Natural killer cell (primary cell): ENCODE measurements at regions not wholly inside any gene's neighbourhood (a gene's known extent, or its start where the extent isn't known, plus 50 kb on each side); places are given as distances from the start of the nearest gene placed in this dataset.
"Not testable (repeated sequence)": the region's sequence is repeated elsewhere in the genome, so short reads cannot be mapped to it uniquely, and the experiment has no call there.

ENCODE experiments used
- ATAC-seq, 3 donors: fragments of 150-1000 bp in 2 of 3; fragments of 200-7000 bp in 1 of 3; cut with Tn5 transposase; 1 replicate in 1 of 3; 2 replicates in 2 of 3; pipeline ENCODE4 v1.10.0; 2021; ENCODE audit warnings: mild to moderate bottlenecking in 2 of 3, moderate library complexity in 2 of 3
- DNase-seq, 2 donors: peaks; one replicate each; pipeline versions ENCODE4 v3.0.0 to v3.0.0-alpha.2; 2013 to 2021; ENCODE audit warnings: mixed read lengths in 1 of 2
- H3K27ac ChIP-seq: one replicate; pipeline ENCODE4 v1.5.1; 2013; ENCODE audit warnings: mild to moderate bottlenecking, low read length
- H3K27me3 ChIP-seq: one replicate; pipeline ENCODE4 v1.6.1; 2013; ENCODE audit warnings: low read length; ENCODE audit not compliant: control insufficient read depth, insufficient read depth
- H3K36me3 ChIP-seq: one replicate; pipeline ENCODE4 v1.6.1; 2013; ENCODE audit warnings: low read length; ENCODE audit not compliant: control insufficient read depth, insufficient read depth
- H3K4me1 ChIP-seq: one replicate; pipeline ENCODE4 v1.6.1; 2013; ENCODE audit warnings: low read length; ENCODE audit not compliant: control insufficient read depth, insufficient read depth
- H3K4me3 ChIP-seq: one replicate; pipeline ENCODE4 v1.5.1; 2013; ENCODE audit warnings: low read length
- H3K9me3 ChIP-seq: one replicate; pipeline ENCODE4 v1.6.1; 2013; ENCODE audit warnings: low read length; ENCODE audit not compliant: control insufficient read depth, insufficient read depth
- H3K27ac Mint-ChIP-seq, 2 donors: one replicate each; pipeline ENCODE4 v1.8.0; 2022; ENCODE audit warnings: mild to moderate bottlenecking in 2 of 2, mixed read lengths in 2 of 2, moderate library complexity in 1 of 2
- H3K27me3 Mint-ChIP-seq, 2 donors: one replicate each; pipeline ENCODE4 v1.8.0; 2022; ENCODE audit warnings: low read depth in 2 of 2, mixed read lengths in 2 of 2
- H3K36me3 Mint-ChIP-seq: one replicate; pipeline ENCODE4 v1.8.0; 2022; ENCODE audit warnings: mixed read lengths
- H3K4me1 Mint-ChIP-seq, 2 donors: one replicate each; pipeline ENCODE4 v1.8.0; 2022; ENCODE audit warnings: mixed read lengths in 2 of 2
- H3K4me3 Mint-ChIP-seq: one replicate; pipeline ENCODE4 v1.8.0; 2022; ENCODE audit warnings: mild to moderate bottlenecking, moderate library complexity, mixed read lengths
- H3K9me3 Mint-ChIP-seq, 2 donors: one replicate each; pipeline ENCODE4 v1.8.0; 2022; ENCODE audit warnings: mixed read lengths in 2 of 2
- CTCF ChIP-seq: fragments of 200-600 bp; IDR thresholded peaks from one replicate; pipeline ENCODE4 v1.8.0; 2022; ENCODE audit warnings: antibody characterized with exemption
- WGBS: methylation state at CpG from one replicate; pipeline ENCODE4 v1.1.7; 2013; ENCODE audit warnings: missing lambda C conversion rate; ENCODE audit not compliant: insufficient coverage; 5-methylcytosine and 5-hydroxymethylcytosine counted together
- intact Hi-C: fragments of 100-400 bp; cut with micrococcal nuclease; formaldehyde crosslinking; loops from one replicate; pipeline ENCODE4 v1.14.2; 2022

- H3K4me1 Mint-ChIP-seq, result no peaks in the 10 kb centered on the region
Observed at GRCh38 chrX:63282077-63282476, 69.1 kb downstream of the SPIN4 start.

GRCh38 chrX:63281465-63281864 lies 69.7 kb downstream of the SPIN4 start:
- peaks cover 0 to 2% of the 10 kb centered on the region in 2 donors for H3K9me3 Mint-ChIP-seq
- no peak for DNase-seq
- H3K27me3 Mint-ChIP-seq, result no peaks in the 10 kb centered on the region
- TF ChIP-seq CTCF, result no peak
- no peak overlapping the region for H3K4me3 Mint-ChIP-seq
- H3K4me1 Mint-ChIP-seq, result no peaks in the 10 kb centered on the region
- Histone ChIP-seq H3K27ac (no peak overlapping the region), H3K4me3 (no peak overlapping the region), H3K4me1 (no peaks in the 10 kb centered on the region), H3K27me3 (no peaks in the 10 kb centered on the region), H3K9me3 (no peaks in the 10 kb centered on the region), H3K36me3 (no peaks in the 10 kb centered on the region)
- no peak for ATAC-seq
- intact Hi-C loops, result no loop called here
- no peaks in the 10 kb centered on the region for H3K36me3 Mint-ChIP-seq
- H3K27ac Mint-ChIP-seq, result no peak overlapping the region
- 91% methylated on average over 5 of the region's 6 CpGs for WGBS

More at GRCh38 chrX:63282077-63282476, 69.1 kb downstream of the SPIN4 start:
- DNase-seq, result no peak
- H3K36me3 Mint-ChIP-seq, result no peaks in the 10 kb centered on the region
- no peaks in the 10 kb centered on the region for H3K4me1 ChIP-seq
- no peak overlapping the region for H3K27ac ChIP-seq
- no peak overlapping the region for H3K4me3 Mint-ChIP-seq
- no CpG with 5 or more reads among the region's 2 CpGs for WGBS
- peaks cover 0 to 2% of the 10 kb centered on the region in 2 donors for H3K9me3 Mint-ChIP-seq
- intact Hi-C loops, result no loop called here
- no peaks in the 10 kb centered on the region for H3K36me3 ChIP-seq
- no peaks in the 10 kb centered on the region for H3K27me3 ChIP-seq
- ATAC-seq, result no peak
- no peaks in the 10 kb centered on the region for H3K27me3 Mint-ChIP-seq
- TF ChIP-seq CTCF, result no peak
- no peak overlapping the region for H3K4me3 ChIP-seq
- H3K27ac Mint-ChIP-seq, result no peak overlapping the region
- no peaks in the 10 kb centered on the region for H3K9me3 ChIP-seq

GRCh38 chrX:63277394-63277793 lies 73.7 kb downstream of the SPIN4 start:
- H3K4me3 Mint-ChIP-seq, H3K36me3 Mint-ChIP-seq, H3K27me3 Mint-ChIP-seq, H3K4me1 Mint-ChIP-seq, H3K27ac ChIP-seq, intact Hi-C loops, H3K36me3 ChIP-seq, H3K9me3 Mint-ChIP-seq, DNase-seq, H3K4me1 ChIP-seq, H3K4me3 ChIP-seq, ATAC-seq, H3K9me3 ChIP-seq, H3K27me3 ChIP-seq, H3K27ac Mint-ChIP-seq: not testable (repeated sequence)
- 80% methylated on average over 3 of the region's 3 CpGs for WGBS

GRCh38 chrX:63275127-63275526 lies 76.0 kb downstream of the SPIN4 start:
- DNase-seq, result peak in 1 of 2 donors; percentile 5
- H3K36me3 ChIP-seq, result no peaks in the 10 kb centered on the region
- no peak overlapping the region for H3K4me3 ChIP-seq
- intact Hi-C loops, result no loop called here
- no peaks in the 10 kb centered on the region for H3K27me3 ChIP-seq
- Mint-ChIP-seq H3K4me1 (no peaks in the 10 kb centered on the region), H3K4me3 (no peak overlapping the region), H3K9me3 (no peaks in the 10 kb centered on the region), H3K27ac (no peak overlapping the region), H3K27me3 (no peaks in the 10 kb centered on the region), H3K36me3 (no peaks in the 10 kb centered on the region)
- 38% methylated on average over 2 of the region's 2 CpGs for WGBS
- ATAC-seq, result peak in 1 of 3 donors; percentile 57
- H3K27ac ChIP-seq, result no peak overlapping the region
- H3K4me1 ChIP-seq, result no peaks in the 10 kb centered on the region
- TF ChIP-seq CTCF, result peak; percentile 33
- no peaks in the 10 kb centered on the region for H3K9me3 ChIP-seq
